ENCODE measurements at regions not wholly inside any gene's neighbourhood (a gene's known extent, or its start where the extent isn't known, plus 50 kb on each side); places are given as distances from the start of the nearest gene placed in this dataset.

DNA sequence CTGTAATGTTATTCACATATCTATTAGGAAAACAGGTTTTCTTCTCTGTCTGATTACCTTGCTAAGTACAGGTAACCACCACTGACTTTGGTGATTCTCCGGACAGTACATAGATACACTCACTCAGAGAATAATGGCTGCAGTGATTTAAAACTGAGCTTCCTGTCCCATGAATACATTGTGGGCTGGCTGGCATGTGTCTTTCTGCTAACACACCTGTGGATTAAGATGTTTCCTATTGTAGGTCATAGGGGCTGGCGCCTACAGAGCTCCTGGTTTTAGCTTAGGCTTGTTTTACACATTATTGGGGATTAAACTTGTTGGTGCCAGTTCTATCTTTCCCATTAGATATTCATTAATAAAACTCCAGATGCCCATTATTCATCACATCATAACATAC, 102.7 kb upstream of the MEIS2 start (continued):
- TF ChIP-seq POLR2AphosphoS5 (IDR thresholded peaks at IDR 0.05; ENCODE audit: low read depth): no peak
- no peak for TF ChIP-seq ZNF114 (CRISPR knock-in tag; IDR thresholded peaks at IDR 0.05)
- TF ChIP-seq EZH2phosphoT487 (IDR thresholded peaks at IDR 0.05; ENCODE audit: unreplicated experiment): no peak
- no peak for TF ChIP-seq EZH2 (IDR thresholded peaks at IDR 0.05; ENCODE audit: low read depth, unreplicated experiment)
- TF ChIP-seq, protein P1, sequence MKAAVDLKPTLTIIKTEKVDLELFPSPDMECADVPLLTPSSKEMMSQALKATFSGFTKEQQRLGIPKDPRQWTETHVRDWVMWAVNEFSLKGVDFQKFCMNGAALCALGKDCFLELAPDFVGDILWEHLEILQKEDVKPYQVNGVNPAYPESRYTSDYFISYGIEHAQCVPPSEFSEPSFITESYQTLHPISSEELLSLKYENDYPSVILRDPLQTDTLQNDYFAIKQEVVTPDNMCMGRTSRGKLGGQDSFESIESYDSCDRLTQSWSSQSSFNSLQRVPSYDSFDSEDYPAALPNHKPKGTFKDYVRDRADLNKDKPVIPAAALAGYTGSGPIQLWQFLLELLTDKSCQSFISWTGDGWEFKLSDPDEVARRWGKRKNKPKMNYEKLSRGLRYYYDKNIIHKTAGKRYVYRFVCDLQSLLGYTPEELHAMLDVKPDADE (IDR thresholded peaks at IDR 0.05): no peak
- no peak for TF ChIP-seq NANOG (IDR thresholded peaks at IDR 0.05; ENCODE audit: borderline replicate concordance)
- TF ChIP-seq, protein P2, sequence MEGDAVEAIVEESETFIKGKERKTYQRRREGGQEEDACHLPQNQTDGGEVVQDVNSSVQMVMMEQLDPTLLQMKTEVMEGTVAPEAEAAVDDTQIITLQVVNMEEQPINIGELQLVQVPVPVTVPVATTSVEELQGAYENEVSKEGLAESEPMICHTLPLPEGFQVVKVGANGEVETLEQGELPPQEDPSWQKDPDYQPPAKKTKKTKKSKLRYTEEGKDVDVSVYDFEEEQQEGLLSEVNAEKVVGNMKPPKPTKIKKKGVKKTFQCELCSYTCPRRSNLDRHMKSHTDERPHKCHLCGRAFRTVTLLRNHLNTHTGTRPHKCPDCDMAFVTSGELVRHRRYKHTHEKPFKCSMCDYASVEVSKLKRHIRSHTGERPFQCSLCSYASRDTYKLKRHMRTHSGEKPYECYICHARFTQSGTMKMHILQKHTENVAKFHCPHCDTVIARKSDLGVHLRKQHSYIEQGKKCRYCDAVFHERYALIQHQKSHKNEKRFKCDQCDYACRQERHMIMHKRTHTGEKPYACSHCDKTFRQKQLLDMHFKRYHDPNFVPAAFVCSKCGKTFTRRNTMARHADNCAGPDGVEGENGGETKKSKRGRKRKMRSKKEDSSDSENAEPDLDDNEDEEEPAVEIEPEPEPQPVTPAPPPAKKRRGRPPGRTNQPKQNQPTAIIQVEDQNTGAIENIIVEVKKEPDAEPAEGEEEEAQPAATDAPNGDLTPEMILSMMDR (conservative IDR thresholded peaks at IDR 0.05; ENCODE audit: low read depth in 2 of 2): no peak
- TF ChIP-seq JUNB (IDR thresholded peaks at IDR 0.05; ENCODE audit: unreplicated experiment): no peak
- no peak for TF ChIP-seq STAT1 (IDR thresholded peaks at IDR 0.05; ENCODE audit: unreplicated experiment)
- no peak for TF ChIP-seq ZNF331 (CRISPR knock-in tag; IDR thresholded peaks at IDR 0.05; ENCODE audit: low read depth)

DNA sequence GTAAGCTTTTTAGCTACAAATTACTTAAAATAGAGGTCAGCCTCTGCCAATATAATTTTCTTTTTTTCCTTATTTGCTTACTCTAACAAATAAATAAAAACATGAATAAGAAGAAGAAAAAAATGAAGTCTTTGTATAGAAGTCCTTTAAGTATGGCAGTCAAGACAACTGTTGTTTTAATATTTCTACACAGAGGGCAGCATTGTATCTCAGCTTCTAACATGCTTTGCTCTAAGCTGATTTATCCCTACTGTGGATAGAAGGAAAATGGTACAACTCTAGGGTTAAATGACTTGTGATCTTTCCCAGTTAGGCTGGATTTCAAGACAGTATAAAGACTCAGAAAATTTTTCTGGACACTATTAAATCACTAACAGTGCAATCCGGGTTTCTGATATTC, 104.3 kb upstream of the MEIS2 start:
- no peaks in the 10 kb centered on the region for H3K79me2 ChIP-seq (replicated peaks; ENCODE audit: insufficient read depth)
- no peak overlapping the region for H3K27ac ChIP-seq (ENCODE audit: low read depth)
- peak; percentile 13 for DNase-seq (ENCODE audit: low spot score)
- no peak overlapping the region for H3K4me3 Mint-ChIP-seq
- no peak overlapping the region for H3K4me3 ChIP-seq
- no peaks in the 10 kb centered on the region for H3K36me3 Mint-ChIP-seq (ENCODE audit: low read depth)
- no peaks in the 10 kb centered on the region for H3K27me3 ChIP-seq (ENCODE audit: insufficient read depth)
- H2AFZ ChIP-seq: no peak overlapping the region
- no peaks in the 10 kb centered on the region for H3F3A ChIP-seq (replicated peaks; ENCODE audit: low read depth)
- no peaks in the 10 kb centered on the region for H3K27me3 Mint-ChIP-seq (ENCODE audit: insufficient read depth, low read depth, poor library complexity)
- H3K4me1 Mint-ChIP-seq: no peaks in the 10 kb centered on the region
- no peak overlapping the region for H3K27ac Mint-ChIP-seq
- TF ChIP-seq JUNB (IDR thresholded peaks at IDR 0.05; ENCODE audit: unreplicated experiment): no peak
- no peak for TF ChIP-seq POLR2AphosphoS5 (IDR thresholded peaks at IDR 0.05; ENCODE audit: low read depth)
- no peak for TF ChIP-seq STAT1 (IDR thresholded peaks at IDR 0.05; ENCODE audit: unreplicated experiment)
- TF ChIP-seq EZH2 (IDR thresholded peaks at IDR 0.05; ENCODE audit: low read depth, unreplicated experiment): no peak
- TF ChIP-seq, protein P2 (conservative IDR thresholded peaks at IDR 0.05; ENCODE audit: low read depth in 2 of 2): peak in 1 of 2 experiments; percentile 10; a peak in 1 of 4 replicates
- TF ChIP-seq, protein P3, sequence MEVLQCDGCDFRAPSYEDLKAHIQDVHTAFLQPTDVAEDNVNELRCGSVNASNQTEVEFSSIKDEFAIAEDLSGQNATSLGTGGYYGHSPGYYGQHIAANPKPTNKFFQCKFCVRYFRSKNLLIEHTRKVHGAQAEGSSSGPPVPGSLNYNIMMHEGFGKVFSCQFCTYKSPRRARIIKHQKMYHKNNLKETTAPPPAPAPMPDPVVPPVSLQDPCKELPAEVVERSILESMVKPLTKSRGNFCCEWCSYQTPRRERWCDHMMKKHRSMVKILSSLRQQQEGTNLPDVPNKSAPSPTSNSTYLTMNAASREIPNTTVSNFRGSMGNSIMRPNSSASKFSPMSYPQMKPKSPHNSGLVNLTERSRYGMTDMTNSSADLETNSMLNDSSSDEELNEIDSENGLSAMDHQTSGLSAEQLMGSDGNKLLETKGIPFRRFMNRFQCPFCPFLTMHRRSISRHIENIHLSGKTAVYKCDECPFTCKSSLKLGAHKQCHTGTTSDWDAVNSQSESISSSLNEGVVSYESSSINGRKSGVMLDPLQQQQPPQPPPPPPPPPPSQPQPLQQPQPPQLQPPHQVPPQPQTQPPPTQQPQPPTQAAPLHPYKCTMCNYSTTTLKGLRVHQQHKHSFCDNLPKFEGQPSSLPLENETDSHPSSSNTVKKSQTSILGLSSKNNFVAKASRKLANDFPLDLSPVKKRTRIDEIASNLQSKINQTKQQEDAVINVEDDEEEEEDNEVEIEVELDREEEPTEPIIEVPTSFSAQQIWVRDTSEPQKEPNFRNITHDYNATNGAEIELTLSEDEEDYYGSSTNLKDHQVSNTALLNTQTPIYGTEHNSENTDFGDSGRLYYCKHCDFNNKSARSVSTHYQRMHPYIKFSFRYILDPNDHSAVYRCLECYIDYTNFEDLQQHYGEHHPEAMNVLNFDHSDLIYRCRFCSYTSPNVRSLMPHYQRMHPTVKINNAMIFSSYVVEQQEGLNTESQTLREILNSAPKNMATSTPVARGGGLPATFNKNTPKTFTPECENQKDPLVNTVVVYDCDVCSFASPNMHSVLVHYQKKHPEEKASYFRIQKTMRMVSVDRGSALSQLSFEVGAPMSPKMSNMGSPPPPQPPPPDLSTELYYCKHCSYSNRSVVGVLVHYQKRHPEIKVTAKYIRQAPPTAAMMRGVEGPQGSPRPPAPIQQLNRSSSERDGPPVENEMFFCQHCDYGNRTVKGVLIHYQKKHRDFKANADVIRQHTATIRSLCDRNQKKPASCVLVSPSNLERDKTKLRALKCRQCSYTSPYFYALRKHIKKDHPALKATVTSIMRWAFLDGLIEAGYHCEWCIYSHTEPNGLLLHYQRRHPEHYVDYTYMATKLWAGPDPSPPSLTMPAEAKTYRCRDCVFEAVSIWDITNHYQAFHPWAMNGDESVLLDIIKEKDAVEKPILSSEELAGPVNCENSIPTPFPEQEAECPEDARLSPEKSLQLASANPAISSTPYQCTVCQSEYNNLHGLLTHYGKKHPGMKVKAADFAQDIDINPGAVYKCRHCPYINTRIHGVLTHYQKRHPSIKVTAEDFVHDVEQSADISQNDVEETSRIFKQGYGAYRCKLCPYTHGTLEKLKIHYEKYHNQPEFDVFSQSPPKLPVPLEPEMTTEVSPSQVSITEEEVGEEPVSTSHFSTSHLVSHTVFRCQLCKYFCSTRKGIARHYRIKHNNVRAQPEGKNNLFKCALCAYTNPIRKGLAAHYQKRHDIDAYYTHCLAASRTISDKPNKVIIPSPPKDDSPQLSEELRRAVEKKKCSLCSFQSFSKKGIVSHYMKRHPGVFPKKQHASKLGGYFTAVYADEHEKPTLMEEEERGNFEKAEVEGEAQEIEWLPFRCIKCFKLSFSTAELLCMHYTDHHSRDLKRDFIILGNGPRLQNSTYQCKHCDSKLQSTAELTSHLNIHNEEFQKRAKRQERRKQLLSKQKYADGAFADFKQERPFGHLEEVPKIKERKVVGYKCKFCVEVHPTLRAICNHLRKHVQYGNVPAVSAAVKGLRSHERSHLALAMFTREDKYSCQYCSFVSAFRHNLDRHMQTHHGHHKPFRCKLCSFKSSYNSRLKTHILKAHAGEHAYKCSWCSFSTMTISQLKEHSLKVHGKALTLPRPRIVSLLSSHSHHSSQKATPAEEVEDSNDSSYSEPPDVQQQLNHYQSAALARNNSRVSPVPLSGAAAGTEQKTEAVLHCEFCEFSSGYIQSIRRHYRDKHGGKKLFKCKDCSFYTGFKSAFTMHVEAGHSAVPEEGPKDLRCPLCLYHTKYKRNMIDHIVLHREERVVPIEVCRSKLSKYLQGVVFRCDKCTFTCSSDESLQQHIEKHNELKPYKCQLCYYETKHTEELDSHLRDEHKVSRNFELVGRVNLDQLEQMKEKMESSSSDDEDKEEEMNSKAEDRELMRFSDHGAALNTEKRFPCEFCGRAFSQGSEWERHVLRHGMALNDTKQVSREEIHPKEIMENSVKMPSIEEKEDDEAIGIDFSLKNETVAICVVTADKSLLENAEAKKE (CRISPR knock-in tag; IDR thresholded peaks at IDR 0.05): no peak
- H3K9me2 ChIP-seq (ENCODE audit: insufficient read depth): no peaks in the 10 kb centered on the region
- no peaks in the 10 kb centered on the region for H3K4me1 ChIP-seq (ENCODE audit: insufficient read depth)
- no peak overlapping the region for H3K4me2 ChIP-seq
- ATAC-seq: no peak
- H3K36me3 ChIP-seq (ENCODE audit: insufficient read depth): no peaks in the 10 kb centered on the region
- H4K20me1 ChIP-seq (replicated peaks; ENCODE audit: insufficient read depth): no peaks in the 10 kb centered on the region
- H3K9me3 Mint-ChIP-seq: no peaks in the 10 kb centered on the region

Measured in GM23338 (cell line).